Sigmoid colon (tissue), 4 donors: ENCODE measurements at regions not wholly inside any gene's neighbourhood (a gene's known extent, or its start where the extent isn't known, plus 50 kb on each side); places are given as distances from the start of the nearest gene placed in this dataset.
A peak's percentile ranks its signal among the peaks of the same experiment; 100 is the strongest.
"Not testable (repeated sequence)": the region's sequence is repeated elsewhere in the genome, so short reads cannot be mapped to it uniquely, and the experiment has no call there.

Source experiments
- EP300 ChIP-seq, 4 donors: sonication (generic); formaldehyde crosslinking; IDR thresholded peaks; one replicate each; pipeline ENCODE4 v1.6.1; 2017; ENCODE audit warnings: antibody characterized with exemption in 4 of 4
- POLR2A ChIP-seq, 2 donors: fragments of 450-650 bp; IDR thresholded peaks; one replicate each; pipeline ENCODE4 v1.6.1; 2016; ENCODE audit warnings: antibody characterized with exemption in 2 of 2, mild to moderate bottlenecking in 2 of 2, moderate library complexity in 2 of 2
- POLR2AphosphoS5 ChIP-seq, 4 donors: sonication (generic); formaldehyde crosslinking; IDR thresholded peaks; one replicate each; pipeline ENCODE4 v1.6.1; 2017; ENCODE audit warnings: antibody characterized with exemption in 4 of 4
- TF ChIP-seq, protein P1 (sequence below), 4 experiments: fragments of 450-650 bp in 3 of 4; fragments of 200-600 bp in 1 of 4; IDR thresholded peaks; one replicate each; pipeline ENCODE4 v1.5.1; 2016 to 2019; ENCODE audit warnings: antibody characterized with exemption in 4 of 4, mild to moderate bottlenecking in 3 of 4, moderate library complexity in 2 of 4

DNA sequence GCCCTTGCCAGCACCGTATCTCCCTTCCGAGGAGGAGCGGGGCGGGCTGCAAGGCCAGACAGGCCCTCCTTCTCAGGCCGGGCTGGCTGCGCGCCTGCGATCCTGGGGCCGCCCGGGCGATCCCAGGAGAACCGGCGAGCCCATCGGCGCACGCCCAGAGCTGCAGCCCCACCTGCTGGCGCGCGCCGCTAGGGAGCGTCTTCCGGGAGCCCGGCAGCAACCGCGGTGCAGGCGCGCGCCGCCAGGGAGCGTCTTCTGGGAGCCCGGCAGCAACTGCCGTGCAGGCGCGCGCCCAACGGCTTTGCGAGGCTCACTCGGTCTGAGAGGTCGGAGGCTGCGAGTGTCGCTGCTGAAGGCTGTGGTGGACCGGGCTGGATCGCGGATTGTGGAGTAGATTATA lies 915.9 kb downstream of the FOXD4L5 start:
- not testable (repeated sequence) for TF ChIP-seq POLR2A, EP300, POLR2AphosphoS5 (IDR thresholded peaks at IDR 0.05)
- TF ChIP-seq, protein P1, sequence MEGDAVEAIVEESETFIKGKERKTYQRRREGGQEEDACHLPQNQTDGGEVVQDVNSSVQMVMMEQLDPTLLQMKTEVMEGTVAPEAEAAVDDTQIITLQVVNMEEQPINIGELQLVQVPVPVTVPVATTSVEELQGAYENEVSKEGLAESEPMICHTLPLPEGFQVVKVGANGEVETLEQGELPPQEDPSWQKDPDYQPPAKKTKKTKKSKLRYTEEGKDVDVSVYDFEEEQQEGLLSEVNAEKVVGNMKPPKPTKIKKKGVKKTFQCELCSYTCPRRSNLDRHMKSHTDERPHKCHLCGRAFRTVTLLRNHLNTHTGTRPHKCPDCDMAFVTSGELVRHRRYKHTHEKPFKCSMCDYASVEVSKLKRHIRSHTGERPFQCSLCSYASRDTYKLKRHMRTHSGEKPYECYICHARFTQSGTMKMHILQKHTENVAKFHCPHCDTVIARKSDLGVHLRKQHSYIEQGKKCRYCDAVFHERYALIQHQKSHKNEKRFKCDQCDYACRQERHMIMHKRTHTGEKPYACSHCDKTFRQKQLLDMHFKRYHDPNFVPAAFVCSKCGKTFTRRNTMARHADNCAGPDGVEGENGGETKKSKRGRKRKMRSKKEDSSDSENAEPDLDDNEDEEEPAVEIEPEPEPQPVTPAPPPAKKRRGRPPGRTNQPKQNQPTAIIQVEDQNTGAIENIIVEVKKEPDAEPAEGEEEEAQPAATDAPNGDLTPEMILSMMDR (IDR thresholded peaks at IDR 0.05), result peak in 1 of 4 experiments; percentile 38
